ENCODE measurements at regions not wholly inside any gene's neighbourhood (a gene's known extent, or its start where the extent isn't known, plus 50 kb on each side); places are given as distances from the start of the nearest gene placed in this dataset.

- Mint-ChIP-seq H3K4me3 (no peak overlapping the region), H3K27ac (ENCODE audit: low read depth) (no peak overlapping the region), H3K27me3 (peaks cover 42% of the 10 kb centered on the region), H3K4me1 (no peaks in the 10 kb centered on the region), H3K36me3 (ENCODE audit: insufficient read depth) (no peaks in the 10 kb centered on the region), H3K9me3 (no peaks in the 10 kb centered on the region)
- no peak for DNase-seq (ENCODE audit: low spot score in 2 of 2)
- ATAC-seq (replicated peaks; ENCODE audit: extremely low read depth, poor library complexity, severe bottlenecking), result no peak
Measured at GRCh38 chr12:13365748-13366366, 169.3 kb downstream of the EMP1 start.

- H3K27ac Mint-ChIP-seq (ENCODE audit: low read depth), result no peak overlapping the region
- H3K27me3 Mint-ChIP-seq, result peaks cover 64% of the 10 kb centered on the region
- H3K4me1 Mint-ChIP-seq, result no peaks in the 10 kb centered on the region
- DNase-seq (ENCODE audit: low spot score in 2 of 2) (no peak), ATAC-seq (replicated peaks; ENCODE audit: extremely low read depth, poor library complexity, severe bottlenecking) (peak; percentile 64)
- no peaks in the 10 kb centered on the region for H3K9me3 Mint-ChIP-seq
- no peak overlapping the region for H3K4me3 Mint-ChIP-seq
- H3K36me3 Mint-ChIP-seq (ENCODE audit: insufficient read depth), result no peaks in the 10 kb centered on the region
Measured at GRCh38 chr12:13362260-13362841, 165.8 kb downstream of the EMP1 start.

- Mint-ChIP-seq H3K4me1 (no peaks in the 10 kb centered on the region), H3K27me3 (peaks cover 53% of the 10 kb centered on the region), H3K4me3 (no peak overlapping the region), H3K27ac (ENCODE audit: low read depth) (no peak overlapping the region), H3K36me3 (ENCODE audit: insufficient read depth) (no peaks in the 10 kb centered on the region), H3K9me3 (no peaks in the 10 kb centered on the region)
- DNase-seq (ENCODE audit: low spot score in 2 of 2) (no peak), ATAC-seq (replicated peaks; ENCODE audit: extremely low read depth, poor library complexity, severe bottlenecking) (no peak)
Measured at GRCh38 chr12:13359636-13360035, 163.1 kb downstream of the EMP1 start.

GRCh38 chr12:13358391-13358905 lies 161.9 kb downstream of the EMP1 start:
- no peak for DNase-seq (ENCODE audit: low spot score in 2 of 2)

GRCh38 chr12:13350946-13351345 lies 154.4 kb downstream of the EMP1 start:
- H3K36me3 Mint-ChIP-seq (ENCODE audit: insufficient read depth), result no peaks in the 10 kb centered on the region
- peaks cover 51% of the 10 kb centered on the region for H3K27me3 Mint-ChIP-seq
- H3K4me3 Mint-ChIP-seq, result no peak overlapping the region

More at GRCh38 chr12:13358391-13358905, 161.9 kb downstream of the EMP1 start:
- no peaks in the 10 kb centered on the region for H3K4me1 Mint-ChIP-seq
- H3K4me3 Mint-ChIP-seq, result no peak overlapping the region
- no peaks in the 10 kb centered on the region for H3K36me3 Mint-ChIP-seq (ENCODE audit: insufficient read depth)
- ATAC-seq (replicated peaks; ENCODE audit: extremely low read depth, poor library complexity, severe bottlenecking), result no peak
- H3K27ac Mint-ChIP-seq (ENCODE audit: low read depth), result no peak overlapping the region
- peaks cover 52% of the 10 kb centered on the region for H3K27me3 Mint-ChIP-seq
- no peaks in the 10 kb centered on the region for H3K9me3 Mint-ChIP-seq

GRCh38 chr12:13350381-13350780 lies 153.9 kb downstream of the EMP1 start:
- H3K4me3 Mint-ChIP-seq, result no peak overlapping the region
- H3K27me3 Mint-ChIP-seq, result peaks cover 54% of the 10 kb centered on the region
- no peak for DNase-seq (ENCODE audit: low spot score in 2 of 2)
- no peak for ATAC-seq (replicated peaks; ENCODE audit: extremely low read depth, poor library complexity, severe bottlenecking)
- no peaks in the 10 kb centered on the region for H3K36me3 Mint-ChIP-seq (ENCODE audit: insufficient read depth)
- no peaks in the 10 kb centered on the region for H3K9me3 Mint-ChIP-seq
- no peaks in the 10 kb centered on the region for H3K4me1 Mint-ChIP-seq
- H3K27ac Mint-ChIP-seq (ENCODE audit: low read depth), result no peak overlapping the region

More at GRCh38 chr12:13350946-13351345, 154.4 kb downstream of the EMP1 start:
- Mint-ChIP-seq H3K27ac (ENCODE audit: low read depth) (no peak overlapping the region), H3K9me3 (no peaks in the 10 kb centered on the region), H3K4me1 (no peaks in the 10 kb centered on the region)
- no peak for ATAC-seq (replicated peaks; ENCODE audit: extremely low read depth, poor library complexity, severe bottlenecking)
- no peak for DNase-seq (ENCODE audit: low spot score in 2 of 2)

- Mint-ChIP-seq H3K36me3 (ENCODE audit: insufficient read depth) (no peaks in the 10 kb centered on the region), H3K27me3 (peaks cover 60% of the 10 kb centered on the region), H3K9me3 (no peaks in the 10 kb centered on the region), H3K27ac (ENCODE audit: low read depth) (no peak overlapping the region), H3K4me1 (no peaks in the 10 kb centered on the region), H3K4me3 (no peak overlapping the region)
- no peak for DNase-seq (ENCODE audit: low spot score in 2 of 2)
- ATAC-seq (replicated peaks; ENCODE audit: extremely low read depth, poor library complexity, severe bottlenecking), result no peak
Measured at GRCh38 chr12:13348464-13348863, 151.9 kb downstream of the EMP1 start.

- no peak overlapping the region for H3K4me3 Mint-ChIP-seq
- H3K27ac Mint-ChIP-seq (ENCODE audit: low read depth), result no peak overlapping the region
- ATAC-seq (replicated peaks; ENCODE audit: extremely low read depth, poor library complexity, severe bottlenecking) (no peak), DNase-seq (ENCODE audit: low spot score in 2 of 2) (no peak)
- no peaks in the 10 kb centered on the region for H3K4me1 Mint-ChIP-seq
- H3K27me3 Mint-ChIP-seq, result peaks cover 62% of the 10 kb centered on the region
- H3K36me3 Mint-ChIP-seq (ENCODE audit: insufficient read depth), result no peaks in the 10 kb centered on the region
- no peaks in the 10 kb centered on the region for H3K9me3 Mint-ChIP-seq
Measured at GRCh38 chr12:13347241-13348043, 150.9 kb downstream of the EMP1 start.

- no peaks in the 10 kb centered on the region for H3K4me1 Mint-ChIP-seq
- no peak for DNase-seq (ENCODE audit: low spot score in 2 of 2)
- no peak overlapping the region for H3K27ac Mint-ChIP-seq (ENCODE audit: low read depth)
- H3K9me3 Mint-ChIP-seq, result no peaks in the 10 kb centered on the region
- H3K4me3 Mint-ChIP-seq, result no peak overlapping the region
- no peak for ATAC-seq (replicated peaks; ENCODE audit: extremely low read depth, poor library complexity, severe bottlenecking)
- no peaks in the 10 kb centered on the region for H3K36me3 Mint-ChIP-seq (ENCODE audit: insufficient read depth)
- peaks cover 62% of the 10 kb centered on the region for H3K27me3 Mint-ChIP-seq
Measured at GRCh38 chr12:13345722-13346121, 149.2 kb downstream of the EMP1 start.

- H3K27ac Mint-ChIP-seq (ENCODE audit: low read depth), result no peak overlapping the region
Measured at GRCh38 chr12:13343375-13343774, 146.8 kb downstream of the EMP1 start.

GRCh38 chr12:13342971-13343370 lies 146.4 kb downstream of the EMP1 start:
- no peak for ATAC-seq (replicated peaks; ENCODE audit: extremely low read depth, poor library complexity, severe bottlenecking)
- H3K27ac Mint-ChIP-seq (ENCODE audit: low read depth), result no peak overlapping the region
- DNase-seq (ENCODE audit: low spot score in 2 of 2), result no peak

More at GRCh38 chr12:13343375-13343774, 146.8 kb downstream of the EMP1 start:
- no peak for ATAC-seq (replicated peaks; ENCODE audit: extremely low read depth, poor library complexity, severe bottlenecking)
- Mint-ChIP-seq H3K4me3 (no peak overlapping the region), H3K27me3 (peaks cover 50% of the 10 kb centered on the region), H3K36me3 (ENCODE audit: insufficient read depth) (no peaks in the 10 kb centered on the region), H3K4me1 (no peaks in the 10 kb centered on the region), H3K9me3 (peaks cover 5% of the 10 kb centered on the region)
- no peak for DNase-seq (ENCODE audit: low spot score in 2 of 2)

GRCh38 chr12:13340149-13340548 lies 143.6 kb downstream of the EMP1 start:
- H3K36me3 Mint-ChIP-seq (ENCODE audit: insufficient read depth), result no peaks in the 10 kb centered on the region
- ATAC-seq (replicated peaks; ENCODE audit: extremely low read depth, poor library complexity, severe bottlenecking), result no peak

More at GRCh38 chr12:13342971-13343370, 146.4 kb downstream of the EMP1 start:
- Mint-ChIP-seq H3K4me1 (no peaks in the 10 kb centered on the region), H3K9me3 (peaks cover 5% of the 10 kb centered on the region), H3K27me3 (peaks cover 46% of the 10 kb centered on the region), H3K36me3 (ENCODE audit: insufficient read depth) (no peaks in the 10 kb centered on the region), H3K4me3 (no peak overlapping the region)

More at GRCh38 chr12:13340149-13340548, 143.6 kb downstream of the EMP1 start:
- no peak overlapping the region for H3K27ac Mint-ChIP-seq (ENCODE audit: low read depth)
- H3K4me3 Mint-ChIP-seq, result no peak overlapping the region
- no peaks in the 10 kb centered on the region for H3K4me1 Mint-ChIP-seq
- H3K27me3 Mint-ChIP-seq, result peaks cover 34% of the 10 kb centered on the region
- DNase-seq (ENCODE audit: low spot score in 2 of 2), result no peak
- H3K9me3 Mint-ChIP-seq, result peaks cover 5% of the 10 kb centered on the region

All from central memory CD8-positive, alpha-beta T cell (primary cell).